ENCODE measurements at regions not wholly inside any gene's neighbourhood (a gene's known extent, or its start where the extent isn't known, plus 50 kb on each side); places are given as distances from the start of the nearest gene placed in this dataset.

DNA sequence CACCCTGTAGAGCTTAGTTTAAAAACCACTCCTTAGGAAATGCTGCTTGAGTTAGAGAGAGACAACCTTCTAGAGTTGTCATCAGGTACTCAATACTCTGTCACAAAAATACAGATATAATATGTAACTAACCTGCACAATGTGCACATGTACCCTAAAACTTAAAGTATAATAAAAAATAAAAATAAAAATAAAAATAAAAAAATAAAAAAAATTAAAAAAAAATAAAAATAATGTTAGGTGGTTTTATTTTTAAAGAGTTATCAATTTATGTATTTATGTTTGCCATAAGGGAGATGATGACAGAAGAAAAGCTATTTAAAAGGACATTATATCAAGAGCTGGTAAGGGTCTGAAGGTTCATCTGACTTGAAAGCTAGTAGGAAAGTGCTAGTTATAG, 397.9 kb downstream of the TMA16 start:
- intact Hi-C loops (cut with DNase I), result no loop called here
- ATAC-seq (no peak), DNase-seq (no peak)
- TF ChIP-seq, protein P1, sequence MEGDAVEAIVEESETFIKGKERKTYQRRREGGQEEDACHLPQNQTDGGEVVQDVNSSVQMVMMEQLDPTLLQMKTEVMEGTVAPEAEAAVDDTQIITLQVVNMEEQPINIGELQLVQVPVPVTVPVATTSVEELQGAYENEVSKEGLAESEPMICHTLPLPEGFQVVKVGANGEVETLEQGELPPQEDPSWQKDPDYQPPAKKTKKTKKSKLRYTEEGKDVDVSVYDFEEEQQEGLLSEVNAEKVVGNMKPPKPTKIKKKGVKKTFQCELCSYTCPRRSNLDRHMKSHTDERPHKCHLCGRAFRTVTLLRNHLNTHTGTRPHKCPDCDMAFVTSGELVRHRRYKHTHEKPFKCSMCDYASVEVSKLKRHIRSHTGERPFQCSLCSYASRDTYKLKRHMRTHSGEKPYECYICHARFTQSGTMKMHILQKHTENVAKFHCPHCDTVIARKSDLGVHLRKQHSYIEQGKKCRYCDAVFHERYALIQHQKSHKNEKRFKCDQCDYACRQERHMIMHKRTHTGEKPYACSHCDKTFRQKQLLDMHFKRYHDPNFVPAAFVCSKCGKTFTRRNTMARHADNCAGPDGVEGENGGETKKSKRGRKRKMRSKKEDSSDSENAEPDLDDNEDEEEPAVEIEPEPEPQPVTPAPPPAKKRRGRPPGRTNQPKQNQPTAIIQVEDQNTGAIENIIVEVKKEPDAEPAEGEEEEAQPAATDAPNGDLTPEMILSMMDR (IDR thresholded peaks at IDR 0.05), result no peak
- no peak for TF ChIP-seq POLR2A (IDR thresholded peaks at IDR 0.05)
- Histone ChIP-seq H3K9me3 (peaks cover 0 to 4% (median 0%) of the 10 kb centered on the region in 12 donors), H3K4me3 (no peak overlapping the region), H3K27ac (no peak overlapping the region), H3K4me1 (no peaks in the 10 kb centered on the region), H3K36me3 (no peaks in the 10 kb centered on the region), H3K27me3 (no peaks in the 10 kb centered on the region)

GRCh38 chr4:163895378-163896005, 401.0 kb downstream of the TMA16 start:
- Histone ChIP-seq H3K27ac (no peak overlapping the region), H3K9me3 (peaks cover 0 to 13% (median 0%) of the 10 kb centered on the region in 12 donors), H3K4me3 (no peak overlapping the region), H3K4me1 (no peaks in the 10 kb centered on the region), H3K27me3 (no peaks in the 10 kb centered on the region), H3K36me3 (no peaks in the 10 kb centered on the region)
- 68 to 79% (median 69%) methylated on average over 3 of the region's 3 CpGs for WGBS, 4 donors
- intact Hi-C loops (cut with DNase I), result no loop called here
- DNase-seq (no peak), ATAC-seq (no peak)
- TF ChIP-seq, protein P1 (IDR thresholded peaks at IDR 0.05), result no peak
- no peak for TF ChIP-seq POLR2A (IDR thresholded peaks at IDR 0.05)

GRCh38 chr4:163901319-163901718, 406.8 kb downstream of the TMA16 start:
- H3K36me3 ChIP-seq, result no peaks in the 10 kb centered on the region
- H3K4me1 ChIP-seq, result no peaks in the 10 kb centered on the region
- H3K27me3 ChIP-seq, result no peaks in the 10 kb centered on the region
- peaks cover 0 to 13% (median 0%) of the 10 kb centered on the region in 12 donors for H3K9me3 ChIP-seq
- DNase-seq (no peak), ATAC-seq (no peak)
- TF ChIP-seq POLR2A (IDR thresholded peaks at IDR 0.05), result no peak
- TF ChIP-seq, protein P1 (IDR thresholded peaks at IDR 0.05), result no peak
- H3K4me3 ChIP-seq, result no peak overlapping the region
- H3K27ac ChIP-seq, result no peak overlapping the region
- 14 to 34% (median 27%) methylated on average over 1 of the region's 1 CpG for WGBS, 4 donors
- intact Hi-C loops (cut with DNase I), result no loop called here

- DNase-seq, result no peak
- H3K4me3 ChIP-seq, result no peak overlapping the region
- no peaks in the 10 kb centered on the region for H3K4me1 ChIP-seq
- no peak overlapping the region for H3K27ac ChIP-seq
- intact Hi-C loops (cut with DNase I), result no loop called here
- WGBS, 4 donors, result 80 to 87% (median 81%) methylated on average over 2 of the region's 2 CpGs
- TF ChIP-seq POLR2A (IDR thresholded peaks at IDR 0.05), result no peak
- TF ChIP-seq, protein P1 (IDR thresholded peaks at IDR 0.05), result no peak
- ATAC-seq, result no peak
- no peaks in the 10 kb centered on the region for H3K36me3 ChIP-seq
- H3K27me3 ChIP-seq, result no peaks in the 10 kb centered on the region
- H3K9me3 ChIP-seq, result peaks cover 0 to 9% (median 0%) of the 10 kb centered on the region in 12 donors
Measured at GRCh38 chr4:163902417-163902816, 407.9 kb downstream of the TMA16 start.

All from heart left ventricle (tissue), 16 donors.